HEK293 (cell line): ENCODE measurements at regions not wholly inside any gene's neighbourhood (a gene's known extent, or its start where the extent isn't known, plus 50 kb on each side); places are given as distances from the start of the nearest gene placed in this dataset.

Experiments used
- CTCF ChIA-PET: fragments of 350-600 bp; formaldehyde crosslinking; extraction: SDS; loops from one replicate; lab custom pipeline; 2021; ENCODE audit warnings: antibody characterized with exemption; lab: Yijun Ruan, JAX
- POLR2A ChIA-PET: fragments of 300-600 bp; formaldehyde crosslinking; extraction: SDS; loops from one replicate; lab custom pipeline; 2020; ENCODE audit warnings: antibody characterized with exemption, inconsistent platforms; lab: Yijun Ruan, JAX
- H3K27ac ChIP-seq: fragments of 200-500 bp; sonication (Bioruptor generic); 2 replicates; pipeline ENCODE4 v1.5.1; 2014; ENCODE audit warnings: low read depth, low read length, control low read depth, inconsistent platforms; ENCODE audit errors: extremely low read depth
- H3K36me3 ChIP-seq, 2 experiments: fragments of 200-500 bp in 1 of 2; sonication (Bioruptor generic) in 1 of 2; 1 replicate in 1 of 2; 2 replicates in 1 of 2; pipeline ENCODE4 v1.5.1; 2014 to 2017; ENCODE audit warnings: inconsistent platforms in 2 of 2, low read length in 2 of 2; ENCODE audit not compliant: control insufficient read depth in 2 of 2, insufficient read depth in 1 of 2
- H3K4me1 ChIP-seq: fragments of 200-500 bp; sonication (Bioruptor generic); 2 replicates; pipeline ENCODE4 v1.5.1; 2014; ENCODE audit warnings: mild to moderate bottlenecking, low read length, inconsistent platforms; ENCODE audit not compliant: control insufficient read depth, insufficient read depth
- H3K4me3 ChIP-seq: 2 replicates; pipeline ENCODE4 v1.5.1; 2011; ENCODE audit warnings: low read depth, mild to moderate bottlenecking, control low read depth, low read length, moderate library complexity
- H3K9me3 ChIP-seq: fragments of 200-500 bp; sonication (Bioruptor generic); 2 replicates; pipeline ENCODE4 v1.5.1; 2014; ENCODE audit warnings: low read depth, low read length, inconsistent platforms; ENCODE audit not compliant: control insufficient read depth, insufficient read depth
- HIC1 ChIP-seq: fragments of 450-650 bp; formaldehyde crosslinking; IDR thresholded peaks from 2 replicates; pipeline ENCODE4 v1.5.1; 2016; ENCODE audit warnings: missing biosample characterization, missing genetic modification characterization
- KLF1 ChIP-seq: fragments of 450-650 bp; formaldehyde crosslinking; IDR thresholded peaks from 2 replicates; pipeline ENCODE4 v1.5.1; 2016; ENCODE audit warnings: missing biosample characterization, missing genetic modification characterization
- OVOL3 ChIP-seq: fragments of 450-650 bp; formaldehyde crosslinking; IDR thresholded peaks from 2 replicates; pipeline ENCODE4 v1.5.1; 2016; ENCODE audit warnings: missing biosample characterization, missing genetic modification characterization
- SCRT2 ChIP-seq: fragments of 450-650 bp; formaldehyde crosslinking; IDR thresholded peaks from 2 replicates; pipeline ENCODE4 v1.5.1; 2016; ENCODE audit warnings: missing biosample characterization, missing genetic modification characterization
- TRIM28 ChIP-seq: IDR thresholded peaks from 2 replicates; pipeline ENCODE4 v1.6.1; 2011; ENCODE audit warnings: low read length, control low read depth, borderline replicate concordance
- ZBTB10 ChIP-seq: fragments of 450-650 bp; formaldehyde crosslinking; IDR thresholded peaks from 2 replicates; pipeline ENCODE4 v1.5.1; 2016; ENCODE audit warnings: missing biosample characterization, missing genetic modification characterization
- ZEB2 ChIP-seq: fragments of 450-650 bp; formaldehyde crosslinking; IDR thresholded peaks from 2 replicates; pipeline ENCODE4 v1.5.1; 2016; ENCODE audit warnings: missing biosample characterization, missing genetic modification characterization
- ZNF16 ChIP-seq: fragments of 450-650 bp; formaldehyde crosslinking; IDR thresholded peaks from 2 replicates; pipeline ENCODE4 v1.5.1; 2016; ENCODE audit warnings: low read depth, missing biosample characterization, missing genetic modification characterization
- ZNF174 ChIP-seq: fragments of 450-650 bp; formaldehyde crosslinking; IDR thresholded peaks from 2 replicates; pipeline ENCODE4 v1.5.0; 2017; ENCODE audit warnings: missing biosample characterization, mild to moderate bottlenecking, missing genetic modification characterization
- ZNF266 ChIP-seq: fragments of 450-650 bp; formaldehyde crosslinking; IDR thresholded peaks from 2 replicates; pipeline ENCODE4 v1.5.1; 2016; ENCODE audit warnings: missing biosample characterization, missing genetic modification characterization, low read depth
- ZNF350 ChIP-seq: fragments of 450-650 bp; formaldehyde crosslinking; IDR thresholded peaks from 2 replicates; pipeline ENCODE4 v1.5.0; 2017; ENCODE audit warnings: missing biosample characterization, mild to moderate bottlenecking, missing genetic modification characterization
- ZNF391 ChIP-seq: fragments of 450-650 bp; formaldehyde crosslinking; IDR thresholded peaks from 2 replicates; pipeline ENCODE4 v1.5.1; 2016; ENCODE audit warnings: low read depth, missing biosample characterization, missing genetic modification characterization, borderline replicate concordance
- ZNF449 ChIP-seq: fragments of 450-650 bp; formaldehyde crosslinking; IDR thresholded peaks from 2 replicates; pipeline ENCODE4 v1.5.1; 2017; ENCODE audit warnings: missing biosample characterization, mild to moderate bottlenecking, missing genetic modification characterization, moderate library complexity
- ZNF549 ChIP-seq: fragments of 450-650 bp; IDR thresholded peaks from 2 replicates; pipeline ENCODE4 v1.5.1; 2018; ENCODE audit warnings: missing biosample characterization, missing genetic modification characterization, mild to moderate bottlenecking, inconsistent platforms, moderate library complexity
- ZNF571 ChIP-seq: fragments of 450-650 bp; formaldehyde crosslinking; IDR thresholded peaks from 2 replicates; pipeline ENCODE4 v1.5.0; 2017; ENCODE audit warnings: missing biosample characterization, missing genetic modification characterization
- ZNF585B ChIP-seq: fragments of 450-650 bp; formaldehyde crosslinking; IDR thresholded peaks from 2 replicates; pipeline ENCODE4 v1.5.1; 2016; ENCODE audit warnings: missing biosample characterization, missing genetic modification characterization
- ZNF596 ChIP-seq: fragments of 450-650 bp; IDR thresholded peaks from 2 replicates; pipeline ENCODE4 v1.5.0; 2018; ENCODE audit warnings: missing biosample characterization, mild to moderate bottlenecking, missing genetic modification characterization, moderate library complexity
- ZNF621 ChIP-seq: fragments of 450-650 bp; formaldehyde crosslinking; IDR thresholded peaks from 2 replicates; pipeline ENCODE4 v1.5.1; 2017; ENCODE audit warnings: missing biosample characterization, missing genetic modification characterization
- ZNF837 ChIP-seq: fragments of 450-650 bp; formaldehyde crosslinking; IDR thresholded peaks from 2 replicates; pipeline ENCODE4 v1.5.1; 2016; ENCODE audit warnings: missing biosample characterization, missing genetic modification characterization
- TF ChIP-seq, protein P1 (sequence below): fragments of 450-650 bp; formaldehyde crosslinking; IDR thresholded peaks from 2 replicates; pipeline ENCODE4 v1.5.1; 2016; ENCODE audit warnings: missing biosample characterization, missing genetic modification characterization
- TF ChIP-seq, protein P2 (sequence below): fragments of 450-650 bp; formaldehyde crosslinking; IDR thresholded peaks from 2 replicates; pipeline ENCODE4 v1.5.1; 2016; ENCODE audit warnings: missing biosample characterization, missing genetic modification characterization

- POLR2A ChIA-PET = no interaction called here
- no peak overlapping the region for H3K4me3 ChIP-seq
- CTCF ChIA-PET = no interaction called here
- no peaks in the 10 kb centered on the region for H3K9me3 ChIP-seq
- H3K27ac ChIP-seq = no peak overlapping the region
- no peaks in the 10 kb centered on the region for H3K4me1 ChIP-seq
- no peaks in the 10 kb centered on the region for H3K36me3 ChIP-seq
- TF ChIP-seq ZNF621 (tag by site-specific recombination) (no peak), ZBTB10 (no peak), TRIM28 (no peak), ZNF16 (no peak), ZNF174 (no peak), ZEB2 (no peak), KLF1 (no peak), ZNF391 (no peak), OVOL3 (tag by site-specific recombination) (no peak), ZNF596 (tag by site-specific recombination) (no peak)
- TF ChIP-seq, protein P1, sequence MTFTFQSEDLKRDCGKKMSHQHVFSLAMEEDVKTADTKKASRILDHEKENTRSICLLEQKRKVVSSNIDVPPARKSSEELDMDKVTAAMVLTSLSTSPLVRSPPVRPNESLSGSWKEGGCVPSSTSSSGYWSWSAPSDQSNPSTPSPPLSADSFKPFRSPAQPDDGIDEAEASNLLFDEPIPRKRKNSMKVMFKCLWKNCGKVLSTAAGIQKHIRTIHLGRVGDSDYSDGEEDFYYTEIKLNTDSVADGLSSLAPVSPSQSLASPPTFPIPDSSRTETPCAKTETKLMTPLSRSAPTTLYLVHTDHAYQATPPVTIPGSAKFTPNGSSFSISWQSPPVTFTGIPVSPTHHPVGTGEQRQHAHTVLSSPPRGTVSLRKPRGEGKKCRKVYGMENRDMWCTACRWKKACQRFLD (tag by site-specific recombination) = no peak
Measured at GRCh38 chr6:141957271-141957670, 175.5 kb upstream of the GJE1 start.

DNA sequence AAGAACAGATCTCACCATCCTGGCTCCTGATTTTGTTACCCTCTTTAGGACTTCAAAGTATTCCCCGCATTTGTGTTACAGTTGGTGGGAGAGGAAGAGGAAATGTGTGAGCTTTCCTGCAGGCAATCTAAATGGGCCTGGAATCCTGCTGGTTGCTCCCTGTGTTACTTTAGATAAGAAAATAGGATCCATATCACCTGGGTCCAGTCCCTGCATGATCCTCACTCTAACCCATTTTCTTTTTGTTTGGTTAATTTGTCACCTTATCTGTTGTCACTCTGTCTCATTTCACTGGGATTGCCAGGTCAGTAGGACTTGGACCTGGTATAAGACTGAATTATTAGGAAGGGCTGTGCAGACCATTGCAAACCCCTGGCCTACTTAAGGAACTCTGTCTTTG lies 175.9 kb upstream of the GJE1 start:
- ChIA-PET POLR2A (no interaction called here), CTCF (no interaction called here)
- no peak for TF ChIP-seq HIC1 (tag by site-specific recombination)
- no peak overlapping the region for H3K27ac ChIP-seq
- no peaks in the 10 kb centered on the region for H3K4me1 ChIP-seq
- H3K36me3 ChIP-seq = no peaks in the 10 kb centered on the region
- no peaks in the 10 kb centered on the region for H3K9me3 ChIP-seq
- H3K4me3 ChIP-seq = no peak overlapping the region

DNA sequence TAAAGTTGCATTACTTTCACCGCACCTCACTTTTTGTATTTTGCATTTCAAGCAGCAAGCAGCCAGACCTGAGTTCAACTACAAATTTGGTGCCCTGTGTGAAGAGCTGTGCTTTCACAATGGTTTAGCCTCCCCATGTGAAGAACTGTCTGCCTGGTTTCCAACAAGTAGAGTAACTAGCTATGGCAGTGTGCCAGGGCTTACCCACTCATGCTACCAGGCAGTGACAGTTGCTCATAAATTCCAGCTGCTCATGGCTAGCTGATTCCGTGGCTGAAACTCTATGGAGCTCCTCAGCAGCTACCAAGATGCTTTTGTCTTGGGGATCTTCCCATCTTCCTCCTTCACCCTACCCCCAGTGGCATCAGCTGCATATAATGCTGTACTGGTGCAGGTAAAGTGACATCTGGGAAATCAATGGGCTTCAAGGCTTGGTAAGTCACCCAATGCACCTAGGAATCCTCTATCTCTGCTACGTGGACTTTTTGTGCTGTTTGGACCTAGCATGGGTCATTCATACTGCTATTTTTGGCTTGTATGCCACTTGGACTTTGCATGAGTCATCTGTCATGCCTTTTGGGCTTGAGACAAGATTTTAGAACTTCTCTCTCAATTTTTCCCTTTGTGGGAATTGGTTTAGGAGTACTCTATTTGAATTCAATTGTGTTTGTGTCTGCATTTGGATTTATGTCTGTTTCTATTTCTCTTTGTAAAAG lies 176.5 kb upstream of the GJE1 start:
- ChIA-PET CTCF (no interaction called here), POLR2A (no interaction called here)
- no peak overlapping the region for H3K4me3 ChIP-seq
- TF ChIP-seq ZNF449 (tag by site-specific recombination) (no peak), ZNF585B (tag by site-specific recombination) (no peak), ZNF549 (tag by site-specific recombination) (no peak), SCRT2 (tag by site-specific recombination) (no peak), ZNF350 (tag by site-specific recombination) (no peak), ZNF571 (tag by site-specific recombination) (no peak), ZNF837 (tag by site-specific recombination) (no peak), ZNF266 (no peak)
- TF ChIP-seq, protein P2, sequence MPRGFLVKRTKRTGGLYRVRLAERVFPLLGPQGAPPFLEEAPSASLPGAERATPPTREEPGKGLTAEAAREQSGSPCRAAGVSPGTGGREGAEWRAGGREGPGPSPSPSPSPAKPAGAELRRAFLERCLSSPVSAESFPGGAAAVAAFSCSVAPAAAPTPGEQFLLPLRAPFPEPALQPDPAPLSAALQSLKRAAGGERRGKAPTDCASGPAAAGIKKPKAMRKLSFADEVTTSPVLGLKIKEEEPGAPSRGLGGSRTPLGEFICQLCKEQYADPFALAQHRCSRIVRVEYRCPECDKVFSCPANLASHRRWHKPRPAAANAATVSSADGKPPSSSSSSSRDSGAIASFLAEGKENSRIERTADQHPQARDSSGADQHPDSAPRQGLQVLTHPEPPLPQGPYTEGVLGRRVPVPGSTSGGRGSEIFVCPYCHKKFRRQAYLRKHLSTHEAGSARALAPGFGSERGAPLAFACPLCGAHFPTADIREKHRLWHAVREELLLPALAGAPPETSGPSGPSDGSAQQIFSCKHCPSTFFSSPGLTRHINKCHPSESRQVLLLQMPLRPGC (tag by site-specific recombination) = no peak

More for the DNA sequence above, 176.5 kb upstream of the GJE1 start:
- Histone ChIP-seq H3K36me3 (no peaks in the 10 kb centered on the region), H3K27ac (no peak overlapping the region), H3K9me3 (no peaks in the 10 kb centered on the region), H3K4me1 (no peaks in the 10 kb centered on the region)
